WTC11 (cell line): ENCODE measurements at regions not wholly inside any gene's neighbourhood (a gene's known extent, or its start where the extent isn't known, plus 50 kb on each side); places are given as distances from the start of the nearest gene placed in this dataset.

Source experiments
- ATAC-seq: fragments of 200-7000 bp; cut with Tn5 transposase; 2 replicates; pipeline ENCODE4 v1.10.0; 2021; ENCODE audit warnings: mild to moderate bottlenecking, moderate library complexity
- CTCF ChIA-PET: fragments of 300-600 bp; sonication (Branson Sonifier 250); formaldehyde crosslinking; loops from one replicate; lab custom pipeline; 2021; ENCODE audit warnings: antibody characterized with exemption; lab: Charles Lee
- POLR2A ChIA-PET: fragments of 350-600 bp; sonication (Branson Sonifier 250); formaldehyde crosslinking; loops from one replicate; lab custom pipeline; 2021; ENCODE audit warnings: antibody characterized with exemption; lab: Charles Lee
- DNase-seq: peaks from one replicate; pipeline ENCODE4 v3.0.0; 2021; ENCODE audit warnings: low spot score
- H3K27ac Mint-ChIP-seq: 2 replicates; pipeline ENCODE4 v1.8.0; 2021; ENCODE audit warnings: mixed read lengths
- H3K27me3 Mint-ChIP-seq: 2 replicates; pipeline ENCODE4 v1.8.0; 2021; ENCODE audit warnings: low read depth, mild to moderate bottlenecking, moderate library complexity, mixed read lengths
- H3K36me3 Mint-ChIP-seq: 2 replicates; pipeline ENCODE4 v1.8.0; 2021; ENCODE audit warnings: mixed read lengths
- H3K4me1 Mint-ChIP-seq: 2 replicates; pipeline ENCODE4 v1.8.0; 2022; ENCODE audit warnings: mixed read lengths
- H3K4me3 Mint-ChIP-seq: 2 replicates; pipeline ENCODE4 v1.8.0; 2021; ENCODE audit warnings: mild to moderate bottlenecking, moderate library complexity, mixed read lengths
- H3K9me3 Mint-ChIP-seq: 2 replicates; pipeline ENCODE4 v1.8.0; 2021; ENCODE audit warnings: mixed read lengths
- ARID4B ChIP-seq: sonication (generic); formaldehyde crosslinking; IDR thresholded peaks from 2 replicates; pipeline ENCODE4 v1.8.0; 2023; ENCODE audit warnings: missing genetic modification reagents, mild to moderate bottlenecking, borderline replicate concordance
- ATF2 ChIP-seq: sonication (generic); formaldehyde crosslinking; IDR thresholded peaks from 2 replicates; pipeline ENCODE4 v1.8.1; 2022; ENCODE audit warnings: low read depth, missing genetic modification reagents, borderline replicate concordance
- CDX4 ChIP-seq: fragments of 250-450 bp; sonication (Bioruptor Pico); IDR thresholded peaks from 2 replicates; pipeline ENCODE4 v1.9.0; 2021; ENCODE audit warnings: moderate library complexity, mild to moderate bottlenecking, inconsistent platforms, borderline replicate concordance
- ELF4 ChIP-seq: sonication (generic); formaldehyde crosslinking; IDR thresholded peaks from 2 replicates; pipeline ENCODE4 v1.8.1; 2022; ENCODE audit warnings: low read depth, mild to moderate bottlenecking, moderate library complexity, missing genetic modification reagents
- ESRRA ChIP-seq: sonication (generic); formaldehyde crosslinking; IDR thresholded peaks from 2 replicates; pipeline ENCODE4 v1.8.1; 2022; ENCODE audit warnings: mild to moderate bottlenecking, missing genetic modification reagents, borderline replicate concordance
- FOXP1 ChIP-seq: sonication (generic); formaldehyde crosslinking; IDR thresholded peaks from 2 replicates; pipeline ENCODE4 v1.8.0; 2022; ENCODE audit warnings: missing genetic modification reagents, mild to moderate bottlenecking, moderate library complexity, borderline replicate concordance
- IRF2 ChIP-seq: sonication (generic); formaldehyde crosslinking; IDR thresholded peaks from 2 replicates; pipeline ENCODE4 v1.8.0; 2022; ENCODE audit warnings: low read depth, missing genetic modification reagents, borderline replicate concordance
- JAZF1 ChIP-seq: fragments of 250-450 bp; sonication (Bioruptor Pico); IDR thresholded peaks from 2 replicates; pipeline ENCODE4 v1.9.0; 2021; ENCODE audit warnings: moderate library complexity, mild to moderate bottlenecking, inconsistent platforms
- MAX ChIP-seq: sonication (generic); formaldehyde crosslinking; IDR thresholded peaks from 2 replicates; pipeline ENCODE4 v1.8.0; 2022; ENCODE audit warnings: mild to moderate bottlenecking, missing genetic modification reagents
- MYBL2 ChIP-seq: sonication (generic); formaldehyde crosslinking; IDR thresholded peaks from 2 replicates; pipeline ENCODE4 v1.8.1; 2023; ENCODE audit warnings: mild to moderate bottlenecking, moderate library complexity, missing genetic modification reagents
- NFE2L1 ChIP-seq: sonication (generic); formaldehyde crosslinking; IDR thresholded peaks from 2 replicates; pipeline ENCODE4 v1.8.1; 2023; ENCODE audit warnings: missing genetic modification reagents
- NFYB ChIP-seq: sonication (generic); formaldehyde crosslinking; conservative IDR thresholded peaks from 2 replicates; pipeline ENCODE4 v1.8.0; 2022; ENCODE audit warnings: low read depth, missing genetic modification reagents
- PRDM15 ChIP-seq: sonication (generic); formaldehyde crosslinking; IDR thresholded peaks from 2 replicates; pipeline ENCODE4 v1.8.0; 2022; ENCODE audit warnings: missing genetic modification reagents
- TEAD1 ChIP-seq: sonication (generic); formaldehyde crosslinking; IDR thresholded peaks from 2 replicates; pipeline ENCODE4 v1.8.0; 2022; ENCODE audit warnings: mild to moderate bottlenecking, missing genetic modification reagents
- USF1 ChIP-seq: sonication (generic); formaldehyde crosslinking; IDR thresholded peaks from 2 replicates; pipeline ENCODE4 v1.8.0; 2022; ENCODE audit warnings: mild to moderate bottlenecking, missing genetic modification reagents
- ZNF281 ChIP-seq: sonication (generic); formaldehyde crosslinking; IDR thresholded peaks from 2 replicates; pipeline ENCODE4 v1.8.0; 2023; ENCODE audit warnings: mild to moderate bottlenecking, missing genetic modification reagents
- ZNF423 ChIP-seq: fragments of 250-450 bp; sonication (Bioruptor Pico); IDR thresholded peaks from 2 replicates; pipeline ENCODE4 v2.1.2; 2022; ENCODE audit warnings: mild to moderate bottlenecking, moderate library complexity

- ChIA-PET POLR2A (no interaction called here), CTCF (interaction anchor here (1.0 kb wide), 1 partner anchor 19 kb away, joined by 3 read pairs; no protein-coding TSS in a partner anchor)
- Mint-ChIP-seq H3K4me3 (no peak overlapping the region), H3K4me1 (peaks cover 7% of the 10 kb centered on the region), H3K27me3 (no peaks in the 10 kb centered on the region), H3K27ac (no peak overlapping the region), H3K36me3 (no peaks in the 10 kb centered on the region), H3K9me3 (peaks cover 6% of the 10 kb centered on the region; the same call in 1 of the 2 replicates)
- DNase-seq, result no peak
- ATAC-seq, result no peak
- no peak for TF ChIP-seq CDX4 (CRISPR knock-in tag)
- no peak for TF ChIP-seq IRF2
- no peak for TF ChIP-seq MAX
- TF ChIP-seq ATF2 (CRISPR knock-in tag), result no peak
- no peak for TF ChIP-seq TEAD1
- no peak for TF ChIP-seq MYBL2 (CRISPR knock-in tag)
- no peak for TF ChIP-seq ZNF423 (CRISPR knock-in tag)
- no peak for TF ChIP-seq PRDM15 (CRISPR knock-in tag)
- TF ChIP-seq ELF4 (CRISPR knock-in tag), result no peak
- TF ChIP-seq USF1 (CRISPR knock-in tag), result no peak
- no peak for TF ChIP-seq ESRRA (CRISPR knock-in tag)
- no peak for TF ChIP-seq FOXP1 (CRISPR knock-in tag)
- TF ChIP-seq JAZF1 (CRISPR knock-in tag), result no peak
- TF ChIP-seq NFE2L1 (CRISPR knock-in tag), result no peak
- no peak for TF ChIP-seq ZNF281 (CRISPR knock-in tag)
- TF ChIP-seq NFYB (CRISPR knock-in tag), result no peak
- no peak for TF ChIP-seq ARID4B (CRISPR knock-in tag)
Observed at GRCh38 chr1:118442214-118442613, 257.2 kb upstream of the SPAG17 start.
